ENCODE measurements at regions not wholly inside any gene's neighbourhood (a gene's known extent, or its start where the extent isn't known, plus 50 kb on each side); places are given as distances from the start of the nearest gene placed in this dataset.
A peak's percentile ranks its signal among the peaks of the same experiment; 100 is the strongest.

DNA sequence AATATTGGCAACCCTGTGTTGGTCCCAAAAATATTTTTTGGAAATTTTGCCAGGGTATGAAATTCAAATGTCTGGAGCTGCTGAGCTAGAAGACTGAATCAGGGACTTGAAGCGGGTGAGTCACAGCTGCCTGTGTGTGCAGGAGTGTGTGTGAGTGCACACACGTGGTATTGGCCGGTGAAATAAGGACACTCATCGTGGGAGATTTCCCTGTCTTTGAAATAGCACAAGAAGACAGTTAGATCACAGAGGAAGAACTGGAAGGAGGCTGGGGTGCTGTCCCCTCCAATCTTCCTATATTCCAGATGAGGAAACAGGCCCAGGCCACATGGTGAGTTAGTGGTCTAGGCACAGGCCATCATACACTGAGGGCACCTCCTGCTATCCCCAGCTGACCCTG lies 123.8 kb upstream of the MLN start:
- H3K36me3 ChIP-seq, result no peaks in the 10 kb centered on the region
- WGBS (ENCODE audit: insufficient coverage, low coverage, low lambda C conversion rate, missing lambda C conversion rate), result 86% methylated on average over 4 of the region's 4 CpGs
- H3K27me3 ChIP-seq, result no peaks in the 10 kb centered on the region
- no peaks in the 10 kb centered on the region for H3K4me1 ChIP-seq
- no peaks in the 10 kb centered on the region for H3K9me3 ChIP-seq
- ATAC-seq, result no peak
- intact Hi-C loops (cut with DNase I), result no loop called here
- no peak overlapping the region for H3K27ac ChIP-seq
- no peak for DNase-seq
- no peak overlapping the region for H3K4me3 ChIP-seq
- TF ChIP-seq POLR2A (IDR thresholded peaks at IDR 0.05), result no peak
- TF ChIP-seq CTCF (IDR thresholded peaks at IDR 0.05), result no peak

DNA sequence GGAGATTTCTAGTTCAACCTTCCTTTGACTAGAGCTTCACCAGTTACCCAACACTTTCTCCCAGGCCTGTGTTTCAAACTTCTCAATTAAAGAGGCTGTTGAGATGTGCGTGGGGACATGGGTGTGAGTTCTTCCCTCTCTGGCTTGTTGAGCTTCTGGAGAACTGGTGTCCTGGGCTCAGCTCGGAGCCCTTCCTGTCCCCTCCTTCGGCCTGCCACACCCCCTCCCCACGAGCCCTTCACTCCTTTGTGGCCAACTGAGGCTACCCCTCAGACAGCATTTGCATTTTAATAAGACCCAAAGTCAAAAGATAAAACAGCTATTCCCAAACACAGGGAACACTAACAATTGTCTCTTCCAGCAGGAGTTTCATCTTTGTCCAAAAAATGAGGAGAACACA lies 123.3 kb upstream of the MLN start:
- 66% methylated on average over 3 of the region's 4 CpGs for WGBS (ENCODE audit: insufficient coverage, low coverage, low lambda C conversion rate, missing lambda C conversion rate)
- no peaks in the 10 kb centered on the region for H3K4me1 ChIP-seq
- H3K36me3 ChIP-seq, result no peaks in the 10 kb centered on the region
- intact Hi-C loops (cut with DNase I), result no loop called here
- H3K27me3 ChIP-seq, result no peaks in the 10 kb centered on the region
- TF ChIP-seq CTCF (IDR thresholded peaks at IDR 0.05) (no peak), POLR2A (IDR thresholded peaks at IDR 0.05) (no peak)
- H3K27ac ChIP-seq, result no peak overlapping the region
- no peaks in the 10 kb centered on the region for H3K9me3 ChIP-seq
- ATAC-seq (no peak), DNase-seq (no peak)
- no peak overlapping the region for H3K4me3 ChIP-seq

- Histone ChIP-seq H3K9me3 (no peaks in the 10 kb centered on the region), H3K27ac (no peak overlapping the region), H3K4me3 (no peak overlapping the region), H3K4me1 (no peaks in the 10 kb centered on the region), H3K27me3 (no peaks in the 10 kb centered on the region), H3K36me3 (no peaks in the 10 kb centered on the region)
- DNase-seq, result no peak
- intact Hi-C loops (cut with DNase I), result no loop called here
- no peak for ATAC-seq
- WGBS (ENCODE audit: insufficient coverage, low coverage, low lambda C conversion rate, missing lambda C conversion rate), result 88% methylated on average over 4 of the region's 4 CpGs
- TF ChIP-seq POLR2A (IDR thresholded peaks at IDR 0.05) (no peak), CTCF (IDR thresholded peaks at IDR 0.05) (no peak)
Observed at GRCh38 chr6:33926451-33926850, 122.6 kb upstream of the MLN start.

- Histone ChIP-seq H3K36me3 (no peaks in the 10 kb centered on the region), H3K9me3 (no peaks in the 10 kb centered on the region), H3K27me3 (no peaks in the 10 kb centered on the region), H3K4me1 (no peaks in the 10 kb centered on the region), H3K27ac (no peak overlapping the region), H3K4me3 (no peak overlapping the region)
- intact Hi-C loops (cut with DNase I), result no loop called here
- DNase-seq (no peak), ATAC-seq (no peak)
- 81% methylated on average over 3 of the region's 8 CpGs for WGBS (ENCODE audit: insufficient coverage, low coverage, low lambda C conversion rate, missing lambda C conversion rate)
- TF ChIP-seq POLR2A (IDR thresholded peaks at IDR 0.05) (no peak), CTCF (IDR thresholded peaks at IDR 0.05) (no peak)
Observed at GRCh38 chr6:33925936-33926335, 122.1 kb upstream of the MLN start.

DNA sequence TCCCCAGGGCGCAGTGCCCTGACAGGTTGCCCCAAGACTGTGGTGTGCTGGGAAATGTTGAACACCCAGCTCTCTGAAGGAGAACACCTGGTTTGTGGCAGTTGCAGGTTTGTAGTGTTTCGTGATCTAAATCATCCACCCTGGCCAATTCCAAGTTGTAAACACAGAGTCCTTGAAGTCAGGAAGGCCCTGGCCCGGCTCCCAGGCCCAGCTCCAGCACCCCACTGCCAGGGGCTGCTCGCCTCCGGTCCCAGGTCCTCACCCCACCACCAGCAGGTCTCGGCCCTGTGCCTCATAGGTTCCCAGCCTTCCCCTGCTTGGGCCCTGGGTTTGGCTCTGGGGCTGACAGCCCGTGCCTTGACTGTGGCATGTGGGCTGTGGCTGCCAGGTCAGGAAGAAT lies 121.4 kb upstream of the MLN start:
- no peaks in the 10 kb centered on the region for H3K9me3 ChIP-seq
- no peaks in the 10 kb centered on the region for H3K27me3 ChIP-seq
- H3K27ac ChIP-seq, result no peak overlapping the region
- no peak overlapping the region for H3K4me3 ChIP-seq
- DNase-seq (no peak), ATAC-seq (peak in 1 of 4 donors; percentile 20)
- WGBS (ENCODE audit: insufficient coverage, low coverage, low lambda C conversion rate, missing lambda C conversion rate), result 60% methylated on average over 1 of the region's 7 CpGs
- no peaks in the 10 kb centered on the region for H3K4me1 ChIP-seq
- no peaks in the 10 kb centered on the region for H3K36me3 ChIP-seq
- TF ChIP-seq CTCF (IDR thresholded peaks at IDR 0.05) (no peak), POLR2A (IDR thresholded peaks at IDR 0.05) (no peak)
- intact Hi-C loops (cut with DNase I), result no loop called here
